IPS-20b (cell line): ENCODE measurements at regions not wholly inside any gene's neighbourhood (a gene's known extent, or its start where the extent isn't known, plus 50 kb on each side); places are given as distances from the start of the nearest gene placed in this dataset.

ENCODE experiments used
- H3K27ac ChIP-seq: one replicate; pipeline ENCODE4 v1.5.1; 2013; ENCODE audit warnings: low read length
- H3K27me3 ChIP-seq: 2 replicates; pipeline ENCODE4 v1.6.1; 2013; ENCODE audit warnings: mild to moderate bottlenecking, low read length, inconsistent platforms; ENCODE audit not compliant: insufficient read depth
- H3K36me3 ChIP-seq: 2 replicates; pipeline ENCODE4 v1.6.1; 2013; ENCODE audit warnings: low read depth, mild to moderate bottlenecking, inconsistent platforms, low read length, moderate library complexity; ENCODE audit not compliant: insufficient read depth
- H3K4me1 ChIP-seq: 2 replicates; pipeline ENCODE4 v1.6.1; 2013; ENCODE audit warnings: mild to moderate bottlenecking, control low read depth, inconsistent platforms, low read length, moderate library complexity; ENCODE audit not compliant: insufficient read depth
- H3K4me3 ChIP-seq: 2 replicates; pipeline ENCODE4 v1.5.1; 2013; ENCODE audit warnings: mild to moderate bottlenecking, low read length, inconsistent platforms
- H3K9ac ChIP-seq: 2 replicates; pipeline ENCODE4 v1.6.1; 2013; ENCODE audit warnings: low read depth, mild to moderate bottlenecking, inconsistent platforms, low read length, moderate library complexity
- H3K9me3 ChIP-seq: 2 replicates; pipeline ENCODE4 v1.6.1; 2013; ENCODE audit warnings: mild to moderate bottlenecking, low read depth, low read length, inconsistent platforms; ENCODE audit not compliant: insufficient read depth

DNA sequence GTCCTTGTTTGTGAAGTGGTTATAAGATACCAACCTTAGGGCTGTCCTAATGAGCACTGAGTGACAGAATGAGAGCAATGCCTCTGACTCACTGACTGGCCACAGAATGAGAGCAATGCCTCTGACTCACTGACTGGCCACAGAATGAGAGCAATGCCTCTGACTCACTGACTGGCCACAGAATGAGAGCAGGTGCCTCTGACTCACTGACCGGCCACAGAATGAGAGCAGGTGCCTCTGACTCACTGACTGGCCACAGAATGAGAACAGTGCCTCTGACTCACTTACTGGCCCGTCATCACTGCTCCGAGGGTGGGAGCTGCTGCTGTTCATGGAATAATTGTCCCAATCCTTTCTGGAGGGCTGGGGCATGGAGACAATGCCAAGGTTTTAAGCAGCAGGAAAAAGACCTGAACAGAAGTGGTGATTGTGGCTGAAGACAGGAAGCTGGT lies 265.2 kb upstream of the PPP2R2D start:
- Histone ChIP-seq H3K9ac (no peak overlapping the region), H3K36me3 (no peaks in the 10 kb centered on the region), H3K4me3 (no peak overlapping the region), H3K27me3 (no peaks in the 10 kb centered on the region), H3K9me3 (no peaks in the 10 kb centered on the region), H3K27ac (no peak overlapping the region), H3K4me1 (no peaks in the 10 kb centered on the region)

- H3K4me1 ChIP-seq: no peaks in the 10 kb centered on the region; the same call in 1 of the 2 replicates
- no peaks in the 10 kb centered on the region for H3K36me3 ChIP-seq
- H3K9ac ChIP-seq: no peak overlapping the region
- no peak overlapping the region for H3K4me3 ChIP-seq
- no peak overlapping the region for H3K27ac ChIP-seq
- H3K27me3 ChIP-seq: no peaks in the 10 kb centered on the region
- H3K9me3 ChIP-seq: no peaks in the 10 kb centered on the region
Observed at GRCh38 chr10:131636116-131636515, 264.7 kb upstream of the PPP2R2D start.

DNA sequence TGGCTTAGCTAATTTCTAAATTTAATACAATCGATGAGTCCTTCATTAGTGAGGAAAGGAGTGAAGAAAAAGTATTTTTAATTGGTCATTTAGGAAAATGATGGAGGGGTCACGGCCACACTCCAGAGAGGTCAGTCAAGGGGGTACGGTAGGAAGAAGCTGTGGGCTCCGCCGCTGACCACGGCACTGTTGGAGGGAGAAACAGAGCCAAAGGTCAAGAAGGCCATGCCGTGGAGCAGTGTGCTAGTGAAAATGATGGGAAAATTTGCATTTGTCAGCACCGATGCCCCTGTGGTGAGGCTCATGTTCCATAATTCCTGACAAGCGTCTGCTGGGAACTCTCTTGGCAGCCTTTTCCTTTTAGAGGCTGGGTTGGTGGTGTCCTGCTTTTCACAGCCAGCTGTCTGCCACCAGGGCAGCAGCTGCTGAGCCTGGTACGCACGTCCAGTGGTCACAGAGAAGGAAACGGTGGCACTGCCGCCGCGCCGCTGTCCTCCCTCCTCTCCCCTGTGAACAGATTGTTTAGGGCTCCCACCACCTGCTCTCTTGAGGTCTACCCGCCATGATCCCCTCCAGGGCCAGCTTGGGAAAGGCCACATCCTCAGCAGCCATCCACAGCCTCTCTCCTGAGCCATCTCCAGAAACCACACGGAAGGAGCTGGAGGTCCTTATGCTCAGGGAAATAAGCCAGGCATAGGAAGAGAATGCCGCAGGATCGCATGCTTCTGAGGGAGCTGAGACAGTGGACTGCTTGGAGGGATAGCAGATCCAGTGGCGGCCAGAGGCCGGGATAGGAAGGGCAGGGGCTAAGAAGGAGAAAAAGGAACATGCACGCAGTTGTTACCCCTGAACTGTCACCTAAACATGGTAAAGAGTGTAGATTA lies 263.7 kb upstream of the PPP2R2D start:
- H3K4me1 ChIP-seq: no peaks in the 10 kb centered on the region; the same call in 1 of the 2 replicates
- no peaks in the 10 kb centered on the region for H3K36me3 ChIP-seq
- H3K9me3 ChIP-seq: no peaks in the 10 kb centered on the region
- H3K9ac ChIP-seq: no peak overlapping the region
- no peak overlapping the region for H3K4me3 ChIP-seq
- H3K27ac ChIP-seq: no peak overlapping the region
- H3K27me3 ChIP-seq: no peaks in the 10 kb centered on the region

GRCh38 chr10:131638049-131638879 lies 262.5 kb upstream of the PPP2R2D start:
- no peaks in the 10 kb centered on the region for H3K9me3 ChIP-seq
- no peak overlapping the region for H3K4me3 ChIP-seq
- no peaks in the 10 kb centered on the region for H3K36me3 ChIP-seq
- no peak overlapping the region for H3K27ac ChIP-seq
- no peaks in the 10 kb centered on the region; the same call in 1 of the 2 replicates for H3K4me1 ChIP-seq
- H3K9ac ChIP-seq: no peak overlapping the region
- H3K27me3 ChIP-seq: no peaks in the 10 kb centered on the region

GRCh38 chr10:131638880-131639278 lies 261.9 kb upstream of the PPP2R2D start:
- Histone ChIP-seq H3K9ac (no peak overlapping the region), H3K9me3 (no peaks in the 10 kb centered on the region), H3K27me3 (no peaks in the 10 kb centered on the region), H3K27ac (no peak overlapping the region), H3K4me3 (no peak overlapping the region), H3K36me3 (no peaks in the 10 kb centered on the region), H3K4me1 (no peaks in the 10 kb centered on the region; the same call in 1 of the 2 replicates)

GRCh38 chr10:131640045-131640644 lies 260.7 kb upstream of the PPP2R2D start:
- Histone ChIP-seq H3K36me3 (no peaks in the 10 kb centered on the region), H3K4me1 (no peaks in the 10 kb centered on the region; the same call in 1 of the 2 replicates), H3K9ac (no peak overlapping the region), H3K27ac (no peak overlapping the region), H3K27me3 (no peaks in the 10 kb centered on the region), H3K4me3 (no peak overlapping the region), H3K9me3 (no peaks in the 10 kb centered on the region)

GRCh38 chr10:131641231-131641630 lies 259.6 kb upstream of the PPP2R2D start:
- no peaks in the 10 kb centered on the region for H3K9me3 ChIP-seq
- H3K4me3 ChIP-seq: no peak overlapping the region
- no peaks in the 10 kb centered on the region for H3K27me3 ChIP-seq
- no peak overlapping the region for H3K9ac ChIP-seq
- H3K27ac ChIP-seq: no peak overlapping the region
- no peaks in the 10 kb centered on the region for H3K36me3 ChIP-seq
- no peaks in the 10 kb centered on the region; the same call in 1 of the 2 replicates for H3K4me1 ChIP-seq

- Histone ChIP-seq H3K27ac (no peak overlapping the region), H3K9ac (no peak overlapping the region), H3K4me3 (no peak overlapping the region), H3K27me3 (no peaks in the 10 kb centered on the region), H3K4me1 (peaks cover 2% of the 10 kb centered on the region; the same call in 1 of the 2 replicates), H3K36me3 (no peaks in the 10 kb centered on the region), H3K9me3 (no peaks in the 10 kb centered on the region)
Observed at GRCh38 chr10:131641898-131642297, 258.9 kb upstream of the PPP2R2D start.

DNA sequence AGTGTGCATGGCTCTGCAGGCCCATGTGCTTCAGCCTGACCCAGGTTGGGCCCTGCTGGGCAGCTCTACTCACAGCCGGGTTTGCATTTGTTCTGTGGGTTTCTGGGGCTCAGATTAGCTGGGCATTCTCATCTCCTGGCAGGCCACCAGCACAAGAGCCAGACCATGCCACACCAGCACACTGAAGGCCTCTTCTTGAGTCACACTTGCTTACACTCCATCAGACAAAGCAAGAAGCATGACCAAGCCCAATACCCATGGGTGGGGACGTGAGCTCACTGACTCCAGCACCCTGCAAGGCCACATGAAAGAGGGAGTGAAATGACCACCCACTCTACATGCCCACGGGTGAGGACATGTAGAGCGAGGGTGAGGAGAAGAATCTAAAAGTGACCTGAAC lies 257.8 kb upstream of the PPP2R2D start:
- no peak overlapping the region for H3K9ac ChIP-seq
- no peak overlapping the region for H3K27ac ChIP-seq
- H3K36me3 ChIP-seq: no peaks in the 10 kb centered on the region
- peaks cover 4% of the 10 kb centered on the region; the same call in 1 of the 2 replicates for H3K4me1 ChIP-seq
- H3K4me3 ChIP-seq: no peak overlapping the region
- no peaks in the 10 kb centered on the region for H3K27me3 ChIP-seq
- no peaks in the 10 kb centered on the region for H3K9me3 ChIP-seq

DNA sequence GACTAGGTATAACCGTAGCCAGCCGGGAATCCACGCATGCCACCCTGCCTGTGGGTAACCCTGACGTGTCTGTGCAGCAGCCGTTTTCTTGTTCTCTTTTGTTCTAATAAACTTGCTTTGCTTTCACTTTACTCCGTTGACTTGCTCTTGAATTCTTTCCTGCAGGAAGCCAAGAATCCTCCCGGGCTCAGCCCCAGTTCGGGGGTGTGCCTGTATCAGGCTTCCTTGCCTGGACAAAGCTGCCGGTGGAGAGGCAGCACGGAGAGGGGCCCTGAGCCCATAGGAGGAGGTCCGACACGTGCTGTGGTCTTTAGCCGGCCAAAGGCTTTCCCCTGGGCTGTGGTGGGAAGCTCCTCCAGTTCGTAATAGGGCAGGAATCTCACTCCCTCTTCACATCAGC lies 256.5 kb upstream of the PPP2R2D start:
- Histone ChIP-seq H3K27ac (no peak overlapping the region), H3K9me3 (no peaks in the 10 kb centered on the region), H3K27me3 (no peaks in the 10 kb centered on the region), H3K36me3 (no peaks in the 10 kb centered on the region), H3K9ac (no peak overlapping the region), H3K4me3 (no peak overlapping the region), H3K4me1 (peaks cover 4% of the 10 kb centered on the region; the same call in 1 of the 2 replicates)

DNA sequence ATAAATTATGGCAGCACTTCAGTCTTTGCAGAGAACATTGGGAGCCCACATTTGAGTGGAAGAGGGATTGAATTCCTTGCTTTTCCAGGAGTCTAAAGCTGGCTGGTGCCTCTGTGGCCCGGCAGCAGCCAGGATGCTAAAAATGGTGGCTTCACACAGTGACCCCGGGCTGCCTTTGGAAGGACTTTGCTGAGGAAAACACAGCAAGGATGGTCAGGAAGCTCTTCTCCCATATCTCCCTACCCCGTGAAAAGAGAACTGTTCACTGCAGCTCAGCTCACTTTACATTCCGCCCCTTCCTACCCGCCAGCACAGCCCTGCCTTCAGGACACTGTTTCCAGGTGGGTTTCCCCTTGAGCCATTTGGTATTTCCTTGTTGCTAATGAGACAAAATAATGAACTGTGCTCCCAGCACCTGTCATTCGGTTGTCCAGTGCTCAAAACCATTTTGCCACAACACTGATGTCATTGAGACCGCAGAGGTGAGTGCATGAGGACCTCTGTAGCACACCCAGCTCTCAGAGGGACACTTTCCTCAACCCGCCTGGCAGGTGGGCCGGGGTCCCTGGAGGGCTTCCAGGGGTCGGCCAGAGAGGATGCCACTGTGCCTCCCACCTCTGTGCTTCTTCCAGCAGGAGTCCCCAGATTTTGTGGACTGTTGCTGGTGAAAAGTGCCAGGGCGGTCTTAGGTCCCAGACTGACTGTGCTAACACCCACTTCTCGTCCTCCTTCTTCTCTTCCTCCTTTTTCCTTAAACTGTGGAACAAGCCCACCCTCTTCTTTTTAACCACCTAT lies 255.7 kb upstream of the PPP2R2D start:
- Histone ChIP-seq H3K27me3 (no peaks in the 10 kb centered on the region), H3K9ac (no peak overlapping the region), H3K4me1 (peaks cover 4% of the 10 kb centered on the region; the same call in 1 of the 2 replicates), H3K27ac (no peak overlapping the region), H3K4me3 (no peak overlapping the region), H3K9me3 (no peaks in the 10 kb centered on the region), H3K36me3 (no peaks in the 10 kb centered on the region)
